Bronchial epithelial cell (primary cell): ENCODE measurements at regions not wholly inside any gene's neighbourhood (a gene's known extent, or its start where the extent isn't known, plus 50 kb on each side); places are given as distances from the start of the nearest gene placed in this dataset.

Experiments used
- DNase-seq: peaks from one replicate; pipeline ENCODE4 v3.0.0-alpha.2; 2010; ENCODE audit warnings: low read depth
- FAIRE-seq: peaks from 2 replicates; lab custom pipeline; 2011; peaks lifted over from hg19 to GRCh38; lab: Jason Lieb, UNC
- H3K27me3 ChIP-seq: 2 replicates; pipeline ENCODE4 v1.5.1; 2011; ENCODE audit warnings: low read length; ENCODE audit not compliant: control insufficient read depth, insufficient read depth
- H3K36me3 ChIP-seq: 2 replicates; pipeline ENCODE4 v1.5.1; 2011; ENCODE audit warnings: low read length; ENCODE audit not compliant: control insufficient read depth, insufficient read depth
- H3K4me3 ChIP-seq: 2 replicates; pipeline ENCODE4 v1.5.1; 2011; ENCODE audit warnings: mild to moderate bottlenecking, low read depth, low read length, control low read depth
- CTCF ChIP-seq: IDR thresholded peaks from 2 replicates; pipeline ENCODE4 v1.5.1; 2011; ENCODE audit warnings: mild to moderate bottlenecking, moderate library complexity, low read length, control low read depth, inconsistent platforms; ENCODE audit not compliant: insufficient read depth, severe bottlenecking

GRCh38 chr10:78307576-78307975, 273.9 kb downstream of the RPS24 start:
- FAIRE-seq (no peak), DNase-seq (no peak)
- H3K36me3 ChIP-seq = no peaks in the 10 kb centered on the region
- no peak for TF ChIP-seq CTCF
- H3K27me3 ChIP-seq = peaks cover 6% of the 10 kb centered on the region
- no peak overlapping the region for H3K4me3 ChIP-seq

GRCh38 chr10:78309536-78310237, 276.0 kb downstream of the RPS24 start:
- Histone ChIP-seq H3K36me3 (no peaks in the 10 kb centered on the region), H3K27me3 (peaks cover 5% of the 10 kb centered on the region), H3K4me3 (no peak overlapping the region)
- DNase-seq = no peak
- no peak for TF ChIP-seq CTCF
- peak; percentile 94 for FAIRE-seq

GRCh38 chr10:78310481-78311080, 276.9 kb downstream of the RPS24 start:
- H3K27me3 ChIP-seq = peaks cover 3% of the 10 kb centered on the region
- no peaks in the 10 kb centered on the region for H3K36me3 ChIP-seq
- no peak for FAIRE-seq
- no peak for TF ChIP-seq CTCF
- H3K4me3 ChIP-seq = no peak overlapping the region
- no peak for DNase-seq

GRCh38 chr10:78312197-78313047, 278.8 kb downstream of the RPS24 start:
- Histone ChIP-seq H3K4me3 (no peak overlapping the region), H3K36me3 (no peaks in the 10 kb centered on the region), H3K27me3 (peaks cover 2% of the 10 kb centered on the region)
- TF ChIP-seq CTCF = no peak
- FAIRE-seq (no peak), DNase-seq (no peak)

GRCh38 chr10:78313048-78313381, 279.4 kb downstream of the RPS24 start:
- H3K27me3 ChIP-seq = peaks cover 2% of the 10 kb centered on the region
- no peak overlapping the region for H3K4me3 ChIP-seq
- no peak for TF ChIP-seq CTCF
- H3K36me3 ChIP-seq = no peaks in the 10 kb centered on the region
- no peak for FAIRE-seq
- no peak for DNase-seq
